SK-N-SH (cell line): ENCODE measurements at regions not wholly inside any gene's neighbourhood (a gene's known extent, or its start where the extent isn't known, plus 50 kb on each side); places are given as distances from the start of the nearest gene placed in this dataset.

Experiments used
- CTCF ChIA-PET: fragments of 300-600, 350-600 bp; formaldehyde crosslinking; extraction: SDS; loops from one replicate; lab custom pipeline; 2021; lab: Yijun Ruan, JAX
- POLR2A ChIA-PET: fragments of 350-600 bp; sonication (Branson Sonifier 250); formaldehyde crosslinking; extraction: SDS; loops from one replicate; lab custom pipeline; 2020; ENCODE audit warnings: antibody characterized with exemption, inconsistent platforms; lab: Yijun Ruan, JAX
- DNase-seq: peaks from one replicate; pipeline ENCODE4 v3.0.0; 2012
- H2AFZ ChIP-seq: fragments of 200-600 bp; sonication (generic); 2 replicates; pipeline ENCODE4 v1.8.1; 2016; ENCODE audit warnings: antibody characterized with exemption, mild to moderate bottlenecking, low read depth
- H3F3A ChIP-seq: fragments of 200-600 bp; sonication (generic); replicated peaks from 2 replicates; pipeline ENCODE3; 2016; ENCODE audit warnings: antibody characterized with exemption, mild to moderate bottlenecking; ENCODE audit not compliant: insufficient read depth
- H3K27ac ChIP-seq, 2 experiments: fragments of 200-500 bp in 1 of 2; fragments of 200-600 bp in 1 of 2; sonication (Bioruptor generic) in 1 of 2; sonication (generic), shearing (Covaris generic) in 1 of 2; 2 replicates each; pipeline versions ENCODE4 v1.5.1 to v1.6.1; 2014 to 2016; ENCODE audit warnings: low read depth in 2 of 2, inconsistent platforms in 1 of 2, low read length in 1 of 2, mild to moderate bottlenecking in 1 of 2, mixed read lengths in 1 of 2
- H3K27me3 ChIP-seq: fragments of 200-600 bp; sonication (generic), shearing (Covaris generic); 2 replicates; pipeline ENCODE4 v1.6.1; 2016; ENCODE audit warnings: mixed run types; ENCODE audit not compliant: insufficient read depth
- H3K36me3 ChIP-seq, 2 experiments: fragments of 200-500 bp in 1 of 2; fragments of 200-600 bp in 1 of 2; sonication (Bioruptor generic) in 1 of 2; sonication (generic) in 1 of 2; replicated peaks in 1 of 2; 2 replicates each; pipeline versions ENCODE3 to v1.5.1; 2014 to 2016; ENCODE audit warnings: low read length in 1 of 2, mild to moderate bottlenecking in 1 of 2; ENCODE audit not compliant: insufficient read depth in 2 of 2, control insufficient read depth in 1 of 2
- H3K4me1 ChIP-seq, 2 experiments: fragments of 200-500 bp in 1 of 2; fragments of 200-600 bp in 1 of 2; sonication (Bioruptor generic) in 1 of 2; sonication (generic), shearing (Covaris generic) in 1 of 2; 2 replicates each; pipeline versions ENCODE4 v1.5.1 to v1.6.1; 2014 to 2016; ENCODE audit warnings: low read depth in 1 of 2, low read length in 1 of 2, mixed run types in 1 of 2; ENCODE audit not compliant: insufficient read depth in 2 of 2, control insufficient read depth in 1 of 2
- H3K4me2 ChIP-seq: fragments of 200-600 bp; sonication (generic), shearing (Covaris generic); 2 replicates; pipeline ENCODE4 v1.6.1; 2017; ENCODE audit warnings: mixed run types
- H3K4me3 ChIP-seq, 2 experiments: fragments of 200-500 bp in 1 of 2; fragments of 200-600 bp in 1 of 2; sonication (Bioruptor generic) in 1 of 2; sonication (generic), shearing (Covaris generic) in 1 of 2; 2 replicates each; pipeline versions ENCODE4 v1.5.1 to v1.8.1; 2014 to 2016; ENCODE audit warnings: low read depth in 2 of 2, inconsistent platforms in 1 of 2, low read length in 1 of 2, mild to moderate bottlenecking in 1 of 2, mixed read lengths in 1 of 2, moderate library complexity in 1 of 2
- H3K79me2 ChIP-seq: fragments of 200-600 bp; sonication (generic); 2 replicates; pipeline ENCODE4 v1.8.1; 2017; ENCODE audit warnings: mild to moderate bottlenecking; ENCODE audit not compliant: insufficient read depth
- H3K9ac ChIP-seq: fragments of 200-600 bp; sonication (generic); 2 replicates; pipeline ENCODE4 v1.6.1; 2017; ENCODE audit warnings: mixed run types
- H3K9me2 ChIP-seq: fragments of 200-600 bp; sonication (generic); 2 replicates; pipeline ENCODE4 v1.6.1; 2017; ENCODE audit warnings: mixed run types
- H3K9me3 ChIP-seq: fragments of 200-600 bp; sonication (generic); 2 replicates; pipeline ENCODE4 v1.6.1; 2017; ENCODE audit warnings: mixed run types, mild to moderate bottlenecking, moderate library complexity
- H4K20me1 ChIP-seq: fragments of 200-600 bp; sonication (generic); 2 replicates; pipeline ENCODE4 v1.6.1; 2017; ENCODE audit warnings: mild to moderate bottlenecking, mixed run types; ENCODE audit not compliant: insufficient read depth
- CTCF ChIP-seq: fragments of 200-600 bp; sonication (generic); IDR thresholded peaks from 2 replicates; pipeline ENCODE4 v1.6.1; 2017; ENCODE audit warnings: antibody characterized with exemption, mild to moderate bottlenecking, moderate library complexity
- EZH2phosphoT487 ChIP-seq: fragments of 200-600 bp; sonication (generic); IDR thresholded peaks from 2 replicates; pipeline ENCODE4 v1.6.1; 2017; ENCODE audit warnings: low read depth, mixed run types, mild to moderate bottlenecking, antibody characterized with exemption, moderate library complexity, borderline replicate concordance
- GATA2 ChIP-seq: sonication (generic); formaldehyde crosslinking; IDR thresholded peaks from 2 replicates; pipeline ENCODE4 v1.5.0; 2020; ENCODE audit warnings: mild to moderate bottlenecking, missing genetic modification reagents
- NFIC ChIP-seq: IDR thresholded peaks from 2 replicates; pipeline ENCODE4 v1.4.0; 2012; ENCODE audit warnings: borderline replicate concordance
- PBX3 ChIP-seq: IDR thresholded peaks from 2 replicates; pipeline ENCODE4; 2012
- REST ChIP-seq: IDR thresholded peaks from 2 replicates; pipeline ENCODE4 v1.6.1; 2012; ENCODE audit warnings: mild to moderate bottlenecking, low read depth, low read length, moderate library complexity
- RFX5 ChIP-seq: IDR thresholded peaks from 2 replicates; pipeline ENCODE4 v1.6.1; 2012; ENCODE audit warnings: mild to moderate bottlenecking, improper control_type of control experiment, low read length
- SMC3 ChIP-seq: IDR thresholded peaks from 2 replicates; pipeline ENCODE4 v1.6.1; 2012; ENCODE audit warnings: low read depth, low read length, improper control_type of control experiment
- TCF12 ChIP-seq: IDR thresholded peaks from 2 replicates; pipeline ENCODE4 v1.4.0; 2012
- TEAD4 ChIP-seq: IDR thresholded peaks from 2 replicates; pipeline ENCODE4 v1.4.0; 2012; ENCODE audit warnings: mild to moderate bottlenecking, borderline replicate concordance; ENCODE audit not compliant: insufficient read depth
- YY1 ChIP-seq: IDR thresholded peaks from 2 replicates; pipeline ENCODE4 v1.4.0; 2012; ENCODE audit warnings: low read depth, mild to moderate bottlenecking
- WGBS: methylation state at CpG from one replicate; pipeline ENCODE4 v1.1.6; 2017; ENCODE audit warnings: low lambda C conversion rate; 5-methylcytosine and 5-hydroxymethylcytosine counted together

GRCh38 chr10:108048898-108049297 lies 884.4 kb upstream of the SORCS1 start:
- TF ChIP-seq NFIC (no peak), GATA2 (CRISPR knock-in tag) (no peak), EZH2phosphoT487 (no peak), REST (no peak), SMC3 (no peak), RFX5 (no peak), PBX3 (no peak), TEAD4 (no peak), TCF12 (no peak), CTCF (no peak), YY1 (no peak)
- TF ChIP-seq, all 33 proteins: peak for 0
- Histone ChIP-seq H2AFZ (no peak overlapping the region), H3K4me1 (no peaks in the 10 kb centered on the region), H3K79me2 (no peaks in the 10 kb centered on the region), H3K4me3 (no peak overlapping the region), H3K9me3 (no peaks in the 10 kb centered on the region), H3K27me3 (no peaks in the 10 kb centered on the region), H4K20me1 (no peaks in the 10 kb centered on the region), H3K9me2 (no peaks in the 10 kb centered on the region), H3K4me2 (no peak overlapping the region), H3K27ac (no peak overlapping the region), H3K36me3 (no peaks in the 10 kb centered on the region), H3K9ac (no peak overlapping the region), H3F3A (no peaks in the 10 kb centered on the region)
- WGBS = 43% methylated on average over 2 of the region's 2 CpGs
- CTCF ChIA-PET = no interaction called here
- POLR2A ChIA-PET = no interaction called here
- no peak for DNase-seq
